Activated CD4-positive, alpha-beta T cell treated with anti-CD3 and anti-CD28 coated beads, Interleukin-2, amount 10 ng/mL, durations not matched to agents 7 days and 5 days (primary cell): ENCODE measurements at regions not wholly inside any gene's neighbourhood (a gene's known extent, or its start where the extent isn't known, plus 50 kb on each side); places are given as distances from the start of the nearest gene placed in this dataset.
"Not testable (repeated sequence)": the region's sequence is repeated elsewhere in the genome, so short reads cannot be mapped to it uniquely, and the experiment has no call there.

Experiments used
- CTCF ChIA-PET: fragments of 350-600 bp; sonication (Branson Sonifier 250); formaldehyde crosslinking; loops from one replicate; lab custom pipeline; 2021; ENCODE audit warnings: antibody characterized with exemption; lab: Charles Lee
- POLR2A ChIA-PET: fragments of 350-600 bp; sonication (Branson Sonifier 250); formaldehyde crosslinking; loops from one replicate; lab custom pipeline; 2021; ENCODE audit warnings: antibody characterized with exemption; lab: Charles Lee
- DNase-seq: peaks from one replicate; pipeline ENCODE4 v3.0.0-alpha.2; 2020
- H3K27ac Mint-ChIP-seq: one replicate; pipeline ENCODE4 v1.8.0; 2021; ENCODE audit warnings: mild to moderate bottlenecking, moderate library complexity, mixed read lengths
- H3K27me3 Mint-ChIP-seq: one replicate; pipeline ENCODE4 v1.8.0; 2021; ENCODE audit warnings: mixed read lengths
- H3K36me3 Mint-ChIP-seq: one replicate; pipeline ENCODE4 v1.8.0; 2021; ENCODE audit warnings: low read depth, mixed read lengths
- H3K4me1 Mint-ChIP-seq: one replicate; pipeline ENCODE4 v1.8.0; 2021; ENCODE audit warnings: mixed read lengths
- H3K4me3 Mint-ChIP-seq: one replicate; pipeline ENCODE4 v1.8.0; 2021; ENCODE audit warnings: mild to moderate bottlenecking, moderate library complexity, mixed read lengths
- H3K9me3 Mint-ChIP-seq: one replicate; pipeline ENCODE4 v1.8.0; 2021; ENCODE audit warnings: mixed read lengths

GRCh38 chr5:29126462-29126861, 2067.0 kb upstream of the CDH6 start:
- POLR2A ChIA-PET = interaction anchor here (0.6 kb wide), 1 partner anchor 105 kb away, joined by 4 read pairs; no protein-coding TSS in a partner anchor
- DNase-seq, CTCF ChIA-PET, H3K9me3 Mint-ChIP-seq, H3K27ac Mint-ChIP-seq, H3K4me3 Mint-ChIP-seq, H3K36me3 Mint-ChIP-seq, H3K27me3 Mint-ChIP-seq, H3K4me1 Mint-ChIP-seq: not testable (repeated sequence)

GRCh38 chr5:29122306-29122705, 2071.2 kb upstream of the CDH6 start:
- H3K4me1 Mint-ChIP-seq = no peaks in the 10 kb centered on the region
- no peak for DNase-seq
- H3K9me3 Mint-ChIP-seq = peaks cover 9% of the 10 kb centered on the region
- CTCF ChIA-PET = no interaction called here
- H3K27ac Mint-ChIP-seq = no peak overlapping the region
- no peak overlapping the region for H3K4me3 Mint-ChIP-seq
- H3K36me3 Mint-ChIP-seq = no peaks in the 10 kb centered on the region
- POLR2A ChIA-PET = no interaction called here
- H3K27me3 Mint-ChIP-seq = no peaks in the 10 kb centered on the region

GRCh38 chr5:29114331-29114768, 2076.0 kb upstream of the CDH9 start:
- no peaks in the 10 kb centered on the region for H3K27me3 Mint-ChIP-seq

GRCh38 chr5:29113516-29113915, 2075.1 kb upstream of the CDH9 start:
- H3K4me3 Mint-ChIP-seq = no peak overlapping the region
- no peak for DNase-seq
- H3K27ac Mint-ChIP-seq = no peak overlapping the region
- no peaks in the 10 kb centered on the region for H3K4me1 Mint-ChIP-seq
- H3K27me3 Mint-ChIP-seq = no peaks in the 10 kb centered on the region
- no peaks in the 10 kb centered on the region for H3K36me3 Mint-ChIP-seq
- CTCF ChIA-PET = no interaction called here
- POLR2A ChIA-PET = no interaction called here
- peaks cover 8% of the 10 kb centered on the region for H3K9me3 Mint-ChIP-seq

More at GRCh38 chr5:29114331-29114768, 2076.0 kb upstream of the CDH9 start:
- CTCF ChIA-PET = no interaction called here
- Mint-ChIP-seq H3K4me3 (no peak overlapping the region), H3K4me1 (no peaks in the 10 kb centered on the region), H3K27ac (no peak overlapping the region), H3K36me3 (no peaks in the 10 kb centered on the region), H3K9me3 (peaks cover 8% of the 10 kb centered on the region)
- POLR2A ChIA-PET = no interaction called here
- DNase-seq = no peak

GRCh38 chr5:29099585-29099984, 2061.2 kb upstream of the CDH9 start:
- POLR2A ChIA-PET = no interaction called here

GRCh38 chr5:29089591-29090130, 2051.3 kb upstream of the CDH9 start:
- no peaks in the 10 kb centered on the region for H3K36me3 Mint-ChIP-seq
- H3K9me3 Mint-ChIP-seq = peaks cover 9% of the 10 kb centered on the region
- CTCF ChIA-PET = no interaction called here
- no peaks in the 10 kb centered on the region for H3K4me1 Mint-ChIP-seq
- no peak for DNase-seq
- H3K27me3 Mint-ChIP-seq = no peaks in the 10 kb centered on the region
- no peak overlapping the region for H3K4me3 Mint-ChIP-seq
- POLR2A ChIA-PET = no interaction called here
- H3K27ac Mint-ChIP-seq = no peak overlapping the region

More at GRCh38 chr5:29099585-29099984, 2061.2 kb upstream of the CDH9 start:
- CTCF ChIA-PET = no interaction called here
- DNase-seq = no peak
- Mint-ChIP-seq H3K4me3 (no peak overlapping the region), H3K36me3 (no peaks in the 10 kb centered on the region), H3K9me3 (peaks cover 10% of the 10 kb centered on the region), H3K27ac (no peak overlapping the region), H3K4me1 (no peaks in the 10 kb centered on the region), H3K27me3 (no peaks in the 10 kb centered on the region)

- Mint-ChIP-seq H3K4me3 (no peak overlapping the region), H3K27ac (no peak overlapping the region), H3K4me1 (no peaks in the 10 kb centered on the region), H3K9me3 (peaks cover 11% of the 10 kb centered on the region), H3K27me3 (no peaks in the 10 kb centered on the region), H3K36me3 (no peaks in the 10 kb centered on the region)
- no peak for DNase-seq
- ChIA-PET CTCF (no interaction called here), POLR2A (no interaction called here)
These were observed 2046.8 kb upstream of the CDH9 start for GRCh38 chr5:29085142-29085541.

- POLR2A ChIA-PET = no interaction called here
- H3K9me3 Mint-ChIP-seq = peaks cover 5% of the 10 kb centered on the region
- no peaks in the 10 kb centered on the region for H3K27me3 Mint-ChIP-seq
- no peak for DNase-seq
- no peak overlapping the region for H3K27ac Mint-ChIP-seq
- CTCF ChIA-PET = no interaction called here
- no peaks in the 10 kb centered on the region for H3K36me3 Mint-ChIP-seq
- H3K4me1 Mint-ChIP-seq = no peaks in the 10 kb centered on the region
- no peak overlapping the region for H3K4me3 Mint-ChIP-seq
These were observed 2041.4 kb upstream of the CDH9 start for GRCh38 chr5:29079771-29080170.

- CTCF ChIA-PET = no interaction called here
- H3K4me1 Mint-ChIP-seq = no peaks in the 10 kb centered on the region
- no peak overlapping the region for H3K4me3 Mint-ChIP-seq
- H3K27ac Mint-ChIP-seq = no peak overlapping the region
- H3K27me3 Mint-ChIP-seq = no peaks in the 10 kb centered on the region
- no peak for DNase-seq
- peaks cover 8% of the 10 kb centered on the region for H3K9me3 Mint-ChIP-seq
- POLR2A ChIA-PET = no interaction called here
- H3K36me3 Mint-ChIP-seq = no peaks in the 10 kb centered on the region
These were observed 2039.1 kb upstream of the CDH9 start for GRCh38 chr5:29077451-29077850.

- CTCF ChIA-PET = no interaction called here
- POLR2A ChIA-PET = no interaction called here
- no peak overlapping the region for H3K27ac Mint-ChIP-seq
- DNase-seq = no peak
- H3K36me3 Mint-ChIP-seq = no peaks in the 10 kb centered on the region
- H3K9me3 Mint-ChIP-seq = peaks cover 10% of the 10 kb centered on the region
- no peaks in the 10 kb centered on the region for H3K27me3 Mint-ChIP-seq
- no peak overlapping the region for H3K4me3 Mint-ChIP-seq
- no peaks in the 10 kb centered on the region for H3K4me1 Mint-ChIP-seq
These were observed 2030.7 kb upstream of the CDH9 start for GRCh38 chr5:29069104-29069402.

GRCh38 chr5:29061381-29061780, 2023.0 kb upstream of the CDH9 start:
- DNase-seq = no peak
- ChIA-PET CTCF (no interaction called here), POLR2A (no interaction called here)
- H3K27ac Mint-ChIP-seq = no peak overlapping the region
- H3K9me3 Mint-ChIP-seq = peaks cover 2% of the 10 kb centered on the region
- no peaks in the 10 kb centered on the region for H3K36me3 Mint-ChIP-seq
- H3K27me3 Mint-ChIP-seq = no peaks in the 10 kb centered on the region
- no peaks in the 10 kb centered on the region for H3K4me1 Mint-ChIP-seq
- H3K4me3 Mint-ChIP-seq = no peak overlapping the region

- Mint-ChIP-seq H3K27ac (no peak overlapping the region), H3K9me3 (peaks cover 3% of the 10 kb centered on the region), H3K36me3 (no peaks in the 10 kb centered on the region), H3K4me1 (no peaks in the 10 kb centered on the region), H3K27me3 (no peaks in the 10 kb centered on the region), H3K4me3 (no peak overlapping the region)
- ChIA-PET POLR2A (no interaction called here), CTCF (no interaction called here)
- no peak for DNase-seq
These were observed 2016.3 kb upstream of the CDH9 start for GRCh38 chr5:29054694-29055093.

GRCh38 chr5:29054282-29054681, 2015.9 kb upstream of the CDH9 start:
- Mint-ChIP-seq H3K4me3 (no peak overlapping the region), H3K27me3 (no peaks in the 10 kb centered on the region), H3K27ac (no peak overlapping the region), H3K9me3 (peaks cover 3% of the 10 kb centered on the region), H3K4me1 (no peaks in the 10 kb centered on the region), H3K36me3 (no peaks in the 10 kb centered on the region)
- CTCF ChIA-PET = no interaction called here
- DNase-seq = no peak
- POLR2A ChIA-PET = no interaction called here

GRCh38 chr5:29051509-29051908, 2013.1 kb upstream of the CDH9 start:
- ChIA-PET CTCF (interaction anchor here (0.8 kb wide), 1 partner anchor 50 kb away, joined by 3 read pairs; no protein-coding TSS in a partner anchor), POLR2A (no interaction called here)
- Mint-ChIP-seq H3K36me3 (no peaks in the 10 kb centered on the region), H3K27ac (no peak overlapping the region), H3K27me3 (no peaks in the 10 kb centered on the region), H3K9me3 (peaks cover 3% of the 10 kb centered on the region), H3K4me3 (no peak overlapping the region), H3K4me1 (no peaks in the 10 kb centered on the region)
- no peak for DNase-seq
